ENCODE measurements at regions not wholly inside any gene's neighbourhood (a gene's known extent, or its start where the extent isn't known, plus 50 kb on each side); places are given as distances from the start of the nearest gene placed in this dataset.
"Not testable (repeated sequence)": the region's sequence is repeated elsewhere in the genome, so short reads cannot be mapped to it uniquely, and the experiment has no call there.

DNA sequence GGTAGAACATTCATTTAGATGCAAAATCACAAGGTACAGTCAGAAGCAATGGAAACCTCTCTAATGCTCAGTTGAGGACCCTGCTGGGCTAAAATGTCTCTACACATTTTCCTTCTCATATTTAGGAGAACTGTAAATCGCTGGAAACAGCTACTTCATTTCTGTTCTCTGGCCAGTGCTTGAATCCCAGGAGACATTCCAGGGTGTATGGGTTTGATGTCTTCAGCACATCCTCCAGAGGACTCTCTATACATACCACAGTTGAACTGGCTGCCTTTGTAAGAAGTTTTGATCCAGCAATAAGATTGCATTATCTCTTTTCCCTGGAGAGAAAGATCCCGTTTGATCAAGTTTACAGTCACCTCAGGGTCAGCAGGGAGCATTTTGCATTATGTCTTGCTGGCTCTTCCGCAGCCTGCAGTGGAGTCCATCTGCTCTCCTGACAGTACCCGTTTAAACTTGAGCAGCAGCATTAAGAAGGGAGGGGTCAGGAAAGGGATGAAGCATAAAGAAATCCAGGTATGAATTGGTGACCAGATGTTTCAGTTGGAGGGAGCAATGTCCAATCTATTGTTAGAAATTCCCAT lies 676.0 kb downstream of the EPHA3 start:
- DNase-seq, result no peak

- peak; percentile 82 for DNase-seq
Measured at GRCh38 chr3:89787485-89787884, 680.1 kb downstream of the EPHA3 start.

- DNase-seq, result no peak
Measured at GRCh38 chr3:89787979-89788378, 680.6 kb downstream of the EPHA3 start.

- no peak for DNase-seq
Measured at GRCh38 chr3:89795506-89795905, 688.1 kb downstream of the EPHA3 start.

DNA sequence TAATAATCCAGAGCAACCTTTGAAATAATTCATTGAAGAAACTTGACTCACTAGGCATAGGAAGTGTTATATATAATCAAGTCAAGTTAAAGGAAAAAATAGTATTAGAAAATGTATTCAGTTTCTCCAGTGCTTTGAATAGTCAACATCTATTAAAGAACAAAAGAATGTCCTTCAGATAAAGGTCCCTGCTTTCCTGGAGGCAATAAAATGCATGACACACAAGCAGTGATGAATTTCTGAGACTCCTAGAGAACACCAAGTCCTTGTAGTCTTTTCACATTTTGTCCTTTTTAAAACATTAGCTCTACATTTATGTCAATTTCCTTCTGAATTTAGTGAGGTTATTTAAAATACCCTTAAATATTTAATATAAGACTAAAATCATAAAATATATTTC lies 695.5 kb downstream of the EPHA3 start:
- no peak for DNase-seq

DNA sequence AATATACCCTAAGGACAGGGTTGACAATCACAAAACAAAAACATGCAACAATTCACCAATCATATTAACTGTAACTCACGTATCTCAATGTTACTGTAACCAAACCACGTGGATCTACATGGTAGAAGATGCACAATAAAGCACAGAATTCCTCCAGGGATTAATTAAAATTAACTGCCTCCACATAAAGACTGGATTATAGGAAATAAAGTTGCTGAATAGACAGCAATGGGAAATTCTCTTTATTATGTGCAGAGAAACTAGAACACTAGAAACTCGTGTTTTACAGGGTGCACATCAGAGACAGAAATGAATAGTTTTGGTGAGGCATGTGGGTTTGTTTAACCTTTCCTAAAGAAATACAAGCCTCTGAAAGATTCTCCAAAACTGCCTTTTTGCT lies 696.3 kb downstream of the EPHA3 start:
- DNase-seq, result no peak

DNA sequence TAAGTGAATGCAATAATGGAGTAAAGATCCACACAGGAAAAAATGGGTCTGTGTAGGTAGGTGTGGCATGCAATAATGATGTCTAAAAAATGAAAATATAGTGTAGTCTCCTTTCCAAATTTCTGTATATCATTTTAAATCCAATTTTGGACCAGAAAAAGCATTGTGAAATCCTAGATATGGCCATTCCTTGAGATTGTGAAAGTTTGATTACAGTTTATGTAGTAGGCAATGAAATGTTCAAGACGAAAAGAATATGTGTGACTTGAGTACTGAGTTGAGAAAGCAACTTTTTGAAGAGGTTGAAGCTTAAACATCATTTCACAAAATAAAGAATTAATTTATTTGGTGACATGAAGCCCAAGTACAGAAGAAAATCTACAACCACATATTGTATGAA lies 698.7 kb downstream of the EPHA3 start:
- no peak for DNase-seq

- DNase-seq, result no peak
Measured at GRCh38 chr3:89808680-89809197, 701.3 kb downstream of the EPHA3 start.

GRCh38 chr3:89813500-89813899 lies 706.1 kb downstream of the EPHA3 start:
- no peak for DNase-seq

DNA sequence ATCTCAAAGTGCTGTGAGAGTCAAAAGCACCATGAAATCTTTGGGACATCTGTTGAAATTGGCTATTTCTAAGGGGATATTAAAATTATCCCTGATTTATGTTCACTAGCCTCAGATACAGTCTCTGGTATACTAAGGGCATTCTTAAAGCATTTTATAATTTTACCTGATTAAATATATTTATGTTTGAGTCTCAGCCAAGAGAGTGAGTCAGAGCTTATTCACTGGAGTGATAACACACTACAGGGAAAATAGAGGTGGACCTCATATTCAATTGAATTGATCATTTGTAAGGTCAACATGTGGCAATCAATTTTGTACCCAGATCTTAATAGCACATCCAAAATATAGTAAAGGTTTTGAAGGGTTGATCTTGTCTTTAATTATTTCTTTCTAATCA lies 733.6 kb downstream of the EPHA3 start:
- DNase-seq, result no peak

- no peak for DNase-seq
Measured at GRCh38 chr3:89845053-89845452, 737.6 kb downstream of the EPHA3 start.

DNA sequence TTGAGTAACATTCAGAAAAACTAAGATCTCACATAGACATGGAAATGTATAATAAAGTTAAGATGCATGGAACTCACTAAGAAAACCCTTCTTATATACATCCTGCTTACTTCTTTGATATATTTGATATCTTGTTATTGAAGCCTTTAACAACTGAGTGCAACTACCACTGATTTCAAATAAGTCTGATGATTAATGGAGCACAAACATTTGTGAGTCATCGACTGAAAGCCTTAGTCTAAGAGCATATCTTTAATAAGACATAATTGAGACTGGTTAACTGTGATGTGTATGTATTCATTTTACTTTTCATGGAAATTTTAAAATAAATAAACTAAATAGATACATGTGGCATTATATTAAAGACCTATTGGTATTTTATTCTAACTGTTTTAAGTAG lies 740.5 kb downstream of the EPHA3 start:
- DNase-seq, result peak; percentile 10

DNA sequence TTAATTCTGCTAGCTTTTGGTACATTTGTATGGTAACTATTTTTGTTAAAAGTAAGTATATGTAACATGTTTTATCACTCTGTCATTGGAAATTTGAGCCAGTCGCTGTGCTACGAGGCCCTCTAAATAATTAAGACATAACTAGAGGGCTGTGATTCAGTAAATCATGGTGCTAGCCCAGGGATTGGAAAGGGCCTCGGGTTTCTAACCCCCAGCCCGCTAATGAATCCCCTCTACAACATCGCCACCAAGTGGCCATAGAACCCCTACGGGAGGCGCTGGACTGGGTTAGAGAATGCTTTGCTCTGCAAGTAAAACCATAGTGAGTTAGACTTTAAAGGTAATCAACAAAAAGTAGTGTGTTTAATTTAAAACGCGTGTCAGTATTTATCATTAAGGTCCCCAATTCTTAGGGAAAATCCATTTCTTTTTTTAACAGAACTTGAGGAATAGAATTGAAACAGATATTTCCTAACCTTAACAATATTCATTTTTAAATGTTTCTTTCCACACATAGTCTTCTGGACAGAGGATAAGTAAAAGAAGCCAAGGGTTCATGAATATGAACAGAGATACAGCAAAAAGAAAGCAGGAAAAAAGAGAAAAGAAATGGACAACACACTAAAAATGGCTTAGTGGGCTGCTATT lies 744.7 kb downstream of the EPHA3 start:
- peak; percentile 71 for DNase-seq

DNA sequence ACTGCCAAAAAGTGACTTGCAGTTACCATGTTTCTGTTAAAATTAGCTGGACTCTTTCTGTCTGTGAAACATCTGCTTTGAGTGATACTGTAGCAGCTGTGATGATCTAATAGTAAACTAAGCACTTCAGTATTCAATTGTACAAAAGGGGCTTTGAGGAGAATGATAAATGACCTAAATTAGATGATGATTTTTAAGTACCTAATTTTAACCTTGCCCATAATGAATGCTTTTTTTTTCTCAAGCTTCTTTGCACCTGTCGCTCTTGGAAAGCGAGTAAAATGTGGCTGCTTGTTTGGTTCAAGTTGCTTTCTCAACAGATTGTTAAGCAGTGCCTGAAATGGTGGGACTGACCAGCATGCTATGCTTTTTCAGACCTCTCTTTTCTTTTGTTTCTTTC lies 752.3 kb downstream of the EPHA3 start:
- DNase-seq, result peak; percentile 1

DNA sequence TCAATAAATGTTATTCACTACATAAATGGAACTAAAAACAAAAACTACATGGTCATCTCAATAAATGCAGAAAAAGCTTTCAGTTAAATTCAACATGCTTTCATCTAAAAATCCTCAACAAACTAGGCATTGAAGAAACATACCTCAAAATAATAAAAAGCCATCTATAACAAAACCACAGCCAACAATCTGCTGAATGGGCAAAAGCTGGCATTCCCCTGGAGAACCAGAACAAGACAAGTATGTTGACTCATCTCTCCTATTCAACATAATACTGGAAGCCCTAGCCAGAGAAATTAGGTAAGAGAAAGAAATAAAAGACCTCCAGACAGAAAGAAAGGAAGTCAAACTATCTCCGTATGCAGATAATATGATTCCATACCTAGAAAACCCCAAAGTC lies 759.9 kb downstream of the EPHA3 start:
- DNase-seq, result no peak

DNA sequence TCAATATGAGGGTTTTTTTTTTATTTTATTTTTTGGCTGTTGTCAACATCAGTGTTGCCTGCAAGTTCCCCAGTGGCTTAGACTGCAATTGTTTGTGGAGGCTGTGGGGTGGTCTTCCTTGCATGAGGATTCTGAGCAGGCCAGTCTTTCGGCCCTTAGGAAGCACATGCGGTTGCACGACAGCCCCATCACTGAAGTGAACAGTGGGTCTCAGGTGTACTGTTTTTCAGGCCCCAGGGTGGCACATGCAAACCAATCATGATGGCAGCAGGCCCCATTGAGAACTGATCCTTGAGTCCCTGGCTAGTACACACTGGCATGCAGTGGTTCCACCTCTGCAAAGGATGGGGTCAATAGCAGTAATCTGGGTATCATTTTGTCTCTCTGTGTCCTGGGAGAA lies 768.7 kb downstream of the EPHA3 start:
- no peak for DNase-seq

DNA sequence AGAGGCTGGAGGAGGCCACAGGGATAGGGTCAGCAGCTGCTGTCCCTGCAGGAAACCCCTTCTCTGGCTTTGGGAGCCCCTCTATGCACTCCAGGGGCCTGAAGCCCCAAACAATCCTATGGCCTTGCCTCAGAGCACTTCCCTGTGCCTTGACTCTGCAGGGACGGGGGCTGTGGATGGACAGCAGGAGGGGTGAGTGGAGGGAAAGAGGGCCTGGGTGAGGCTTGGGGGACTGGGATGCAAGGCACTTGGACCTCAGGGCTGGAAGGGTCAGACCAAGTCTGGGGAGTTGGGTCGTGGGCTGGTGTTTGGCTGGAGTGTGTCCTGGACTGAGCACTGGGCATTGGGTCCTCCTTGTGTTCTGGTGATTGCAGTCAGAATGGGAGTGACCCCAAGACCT lies 769.8 kb downstream of the EPHA3 start:
- DNase-seq, result no peak

DNA sequence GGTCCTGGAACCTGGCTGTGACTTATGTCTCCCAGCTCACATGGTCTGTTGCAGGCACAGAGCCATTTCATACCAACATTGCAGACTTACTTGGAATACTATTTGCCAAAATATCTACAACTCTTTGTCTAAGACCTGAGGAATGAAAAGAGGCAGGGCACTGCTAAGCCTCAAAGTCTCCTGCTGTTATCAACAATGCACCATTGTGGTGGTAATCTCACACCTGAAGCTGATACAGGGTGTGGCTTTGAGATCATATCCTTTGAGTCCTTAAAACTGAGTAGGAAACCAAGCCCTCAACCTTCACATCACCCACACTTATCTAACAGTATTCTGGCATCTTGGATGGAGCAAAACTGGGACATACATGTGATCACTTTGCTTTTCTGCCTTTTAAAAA lies 782.0 kb downstream of the EPHA3 start:
- DNase-seq, result no peak

DNA sequence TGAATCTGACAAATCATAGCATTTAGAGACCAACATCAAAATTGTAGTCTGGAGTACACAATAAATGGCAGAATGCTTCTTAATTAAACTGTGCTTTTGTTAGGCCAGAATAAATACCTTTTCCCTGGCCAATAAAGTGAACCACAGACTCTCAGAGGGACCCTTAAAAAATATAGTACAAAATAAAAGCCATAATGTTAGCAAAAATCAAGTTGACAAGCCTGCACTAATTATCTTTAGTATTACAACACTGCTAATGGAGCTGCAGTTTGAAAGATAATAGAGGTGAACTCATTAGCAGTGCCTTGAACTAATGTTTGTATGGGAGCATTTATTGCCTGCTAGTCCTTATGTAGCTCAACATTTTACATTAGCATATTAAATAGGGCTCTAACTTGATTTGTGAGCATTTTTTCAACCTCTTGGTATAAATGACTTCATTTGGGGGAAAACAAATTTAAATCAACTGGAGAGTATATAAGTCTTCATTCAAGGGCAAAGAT lies 801.3 kb downstream of the EPHA3 start:
- no peak for DNase-seq

- no peak for DNase-seq
Measured at GRCh38 chr3:89912031-89912430, 804.6 kb downstream of the EPHA3 start.

DNA sequence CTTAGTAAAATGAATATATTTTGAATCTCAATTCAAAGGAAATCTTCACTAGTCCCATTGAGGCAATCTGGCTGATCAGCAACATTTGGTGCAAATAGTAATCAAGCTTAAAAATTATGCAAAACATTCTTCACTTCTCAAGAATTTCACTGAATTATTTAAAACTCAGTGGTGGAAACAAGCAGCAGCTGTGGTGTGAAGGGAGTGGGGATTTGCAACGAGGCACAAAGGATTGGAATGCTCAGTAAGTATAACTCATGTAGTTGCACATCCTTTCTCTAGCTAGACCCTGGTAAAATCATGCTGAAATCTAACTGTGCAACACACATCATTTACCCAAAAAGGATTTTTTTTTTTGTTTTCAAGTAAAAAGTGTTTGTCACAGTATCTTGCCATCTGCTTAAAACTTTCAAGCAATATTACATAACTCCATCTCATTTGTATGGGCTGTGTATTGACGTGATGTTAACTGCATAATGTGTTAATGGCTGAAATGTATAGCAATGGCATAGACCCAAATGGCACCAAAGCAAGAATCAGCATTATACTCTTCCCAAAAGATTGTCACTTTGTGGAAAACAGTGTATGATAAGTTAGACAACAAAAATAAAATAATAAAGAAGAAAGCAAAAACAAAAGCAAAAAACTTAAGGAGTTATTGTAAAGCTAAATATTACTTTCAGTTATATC lies 816.6 kb downstream of the EPHA3 start:
- no peak for DNase-seq

DNA sequence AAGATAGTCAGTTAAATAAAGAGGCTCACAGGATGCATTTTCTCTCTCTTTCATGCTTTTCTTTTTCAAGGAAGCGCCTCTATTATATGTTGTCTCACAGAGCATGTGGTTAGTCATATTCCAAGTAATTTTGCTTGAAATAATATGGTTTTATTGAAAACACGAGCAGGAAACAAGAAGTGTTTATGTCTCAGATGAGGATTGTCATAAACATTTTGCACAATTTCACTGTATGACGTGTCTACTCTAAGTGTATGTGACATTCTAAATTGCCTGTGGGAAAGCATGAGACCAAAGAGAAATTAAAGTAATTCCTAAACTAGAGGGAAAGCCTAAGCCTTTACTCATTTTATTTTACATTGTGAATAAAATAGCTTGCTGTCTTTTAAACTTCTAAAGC lies 818.6 kb downstream of the EPHA3 start:
- no peak for DNase-seq

- DNase-seq, result no peak
Measured at GRCh38 chr3:89932882-89933281, 825.5 kb downstream of the EPHA3 start.

DNA sequence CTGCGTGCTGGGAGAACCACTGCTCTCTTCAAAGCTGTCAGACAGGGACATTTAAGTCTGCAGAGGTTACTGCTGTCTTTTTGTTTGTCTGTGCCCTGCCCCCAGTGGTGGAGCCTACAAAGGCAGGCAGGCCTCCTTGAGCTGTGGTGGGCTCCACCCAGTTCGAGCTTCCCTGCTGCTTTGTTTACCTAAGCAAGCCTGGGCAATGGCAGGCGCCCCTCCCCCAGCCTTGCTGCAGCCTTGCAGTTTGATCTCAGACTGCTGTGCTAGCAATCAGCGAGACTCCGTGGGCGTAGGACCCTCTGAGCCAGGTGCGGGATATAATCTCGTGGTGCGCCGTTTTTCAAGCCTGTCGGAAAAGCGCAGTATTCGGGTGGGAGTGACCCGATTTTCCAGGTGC lies 837.0 kb downstream of the EPHA3 start:
- DNase-seq, result not testable (repeated sequence)

Data from fibroblast of skin of abdomen (primary cell).